ENCODE measurements at regions not wholly inside any gene's neighbourhood (a gene's known extent, or its start where the extent isn't known, plus 50 kb on each side); places are given as distances from the start of the nearest gene placed in this dataset.

DNA sequence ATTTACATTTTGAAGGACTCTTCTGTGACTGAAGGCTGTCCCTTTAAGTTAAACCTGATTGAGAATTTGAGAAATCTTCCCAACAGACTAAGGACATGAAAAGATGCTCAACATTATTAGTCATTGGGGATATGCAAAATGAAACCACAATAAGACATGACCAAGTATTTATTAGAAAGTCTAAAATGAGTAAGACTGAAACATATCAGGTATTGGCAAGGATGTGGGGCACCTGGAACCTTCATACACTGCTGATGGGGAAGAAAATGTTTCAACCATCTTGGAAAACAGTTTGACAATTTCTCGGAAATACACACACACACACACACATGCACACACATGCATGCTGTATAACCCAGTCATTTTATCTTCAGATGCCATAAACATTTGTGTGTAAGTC lies 132.1 kb upstream of the CDK6 start:
- H3K4me3 ChIP-seq = no peak overlapping the region
- no peaks in the 10 kb centered on the region for H3K36me3 ChIP-seq
- no peak for DNase-seq (ENCODE audit: low read depth in 1 of 2, low spot score in 1 of 2)
- no peak overlapping the region for H3K27ac ChIP-seq
- no peak for TF ChIP-seq CTCF (IDR thresholded peaks at IDR 0.05; ENCODE audit: low read depth, low read length)
- no peaks in the 10 kb centered on the region for H3K27me3 ChIP-seq
- H3K9me3 ChIP-seq (ENCODE audit: low read depth) = no peaks in the 10 kb centered on the region
- H3K4me1 ChIP-seq (ENCODE audit: low read depth) = no peaks in the 10 kb centered on the region

GRCh38 chr7:92967238-92967637 lies 130.9 kb upstream of the CDK6 start:
- H3K27me3 ChIP-seq = no peaks in the 10 kb centered on the region
- no peak for DNase-seq (ENCODE audit: low read depth in 1 of 2, low spot score in 1 of 2)
- no peak overlapping the region for H3K4me3 ChIP-seq
- no peaks in the 10 kb centered on the region for H3K4me1 ChIP-seq (ENCODE audit: low read depth)
- TF ChIP-seq CTCF (IDR thresholded peaks at IDR 0.05; ENCODE audit: low read depth, low read length) = no peak
- no peaks in the 10 kb centered on the region for H3K36me3 ChIP-seq
- H3K9me3 ChIP-seq (ENCODE audit: low read depth) = no peaks in the 10 kb centered on the region
- H3K27ac ChIP-seq = no peak overlapping the region

DNA sequence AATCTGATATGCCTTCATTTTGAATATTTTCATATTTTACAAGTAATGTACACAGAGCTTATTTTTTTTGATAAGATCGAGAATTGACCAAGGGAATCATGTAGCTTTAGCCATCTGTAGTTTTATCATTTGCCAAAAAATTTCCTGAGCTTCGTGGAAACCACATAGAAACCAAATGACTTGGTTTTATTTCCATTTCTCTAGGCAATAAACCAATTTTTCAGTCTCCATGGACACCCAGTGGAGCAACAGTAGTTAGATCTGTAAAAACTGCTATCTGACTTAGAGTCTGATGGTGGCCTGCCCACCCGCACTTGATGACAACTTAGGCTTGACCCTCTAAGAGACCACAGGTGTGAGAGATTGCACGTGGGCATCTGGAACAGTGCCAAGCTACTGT lies 127.8 kb upstream of the CDK6 start:
- H3K4me1 ChIP-seq (ENCODE audit: low read depth) = no peaks in the 10 kb centered on the region
- TF ChIP-seq CTCF (IDR thresholded peaks at IDR 0.05; ENCODE audit: low read depth, low read length) = no peak
- no peak overlapping the region for H3K27ac ChIP-seq

DNA sequence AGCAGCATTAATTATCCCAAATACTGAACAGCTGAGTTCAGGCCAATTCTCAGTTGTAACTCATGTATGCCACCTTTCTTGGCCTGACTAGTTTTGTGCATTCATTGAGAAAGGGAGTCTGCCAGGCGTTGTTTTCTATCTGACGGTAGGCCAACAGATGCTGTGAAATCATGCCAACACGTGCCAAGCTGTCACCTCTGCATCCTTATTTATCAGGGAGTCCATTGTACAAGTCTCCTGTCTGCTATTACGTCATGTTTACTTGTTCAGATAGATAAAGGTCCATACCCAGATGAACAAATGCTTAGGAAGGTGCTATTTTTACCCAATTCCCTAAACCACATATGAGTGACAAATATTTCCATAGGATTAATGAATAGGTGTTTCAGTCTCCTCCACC lies 127.2 kb upstream of the CDK6 start:
- Histone ChIP-seq H3K4me1 (ENCODE audit: low read depth) (no peaks in the 10 kb centered on the region), H3K36me3 (no peaks in the 10 kb centered on the region), H3K27ac (no peak overlapping the region), H3K4me3 (no peak overlapping the region), H3K9me3 (ENCODE audit: low read depth) (no peaks in the 10 kb centered on the region), H3K27me3 (no peaks in the 10 kb centered on the region)
- no peak for TF ChIP-seq CTCF (IDR thresholded peaks at IDR 0.05; ENCODE audit: low read depth, low read length)
- DNase-seq (ENCODE audit: low read depth in 1 of 2, low spot score in 1 of 2) = no peak

More for the DNA sequence above, 127.8 kb upstream of the CDK6 start:
- no peak for DNase-seq (ENCODE audit: low read depth in 1 of 2, low spot score in 1 of 2)
- H3K27me3 ChIP-seq = no peaks in the 10 kb centered on the region
- no peaks in the 10 kb centered on the region for H3K36me3 ChIP-seq
- H3K9me3 ChIP-seq (ENCODE audit: low read depth) = no peaks in the 10 kb centered on the region
- H3K4me3 ChIP-seq = no peak overlapping the region

DNA sequence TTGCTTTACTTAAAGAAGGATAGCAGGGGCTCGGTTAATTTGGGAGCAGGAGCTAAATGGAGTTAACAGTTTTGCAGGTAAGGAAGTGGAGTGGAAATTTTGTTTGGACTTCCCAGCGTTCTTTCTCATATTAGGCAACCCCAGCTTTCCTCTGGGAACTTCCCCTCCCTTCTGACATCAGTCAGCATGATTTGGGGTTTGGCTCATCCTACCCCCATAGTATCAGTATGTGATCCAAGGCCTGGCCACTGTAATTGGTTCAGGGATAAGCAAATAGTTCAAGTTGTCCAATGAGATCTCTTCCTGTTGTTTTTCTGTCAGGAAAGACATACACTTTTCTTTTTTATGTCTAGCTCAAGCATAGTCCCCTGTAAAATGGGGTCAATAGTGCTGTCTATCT lies 125.6 kb upstream of the CDK6 start:
- Histone ChIP-seq H3K4me1 (ENCODE audit: low read depth) (no peaks in the 10 kb centered on the region), H3K27ac (no peak overlapping the region), H3K4me3 (no peak overlapping the region), H3K36me3 (no peaks in the 10 kb centered on the region), H3K27me3 (no peaks in the 10 kb centered on the region), H3K9me3 (ENCODE audit: low read depth) (no peaks in the 10 kb centered on the region)
- no peak for TF ChIP-seq CTCF (IDR thresholded peaks at IDR 0.05; ENCODE audit: low read depth, low read length)
- no peak for DNase-seq (ENCODE audit: low read depth in 1 of 2, low spot score in 1 of 2)

DNA sequence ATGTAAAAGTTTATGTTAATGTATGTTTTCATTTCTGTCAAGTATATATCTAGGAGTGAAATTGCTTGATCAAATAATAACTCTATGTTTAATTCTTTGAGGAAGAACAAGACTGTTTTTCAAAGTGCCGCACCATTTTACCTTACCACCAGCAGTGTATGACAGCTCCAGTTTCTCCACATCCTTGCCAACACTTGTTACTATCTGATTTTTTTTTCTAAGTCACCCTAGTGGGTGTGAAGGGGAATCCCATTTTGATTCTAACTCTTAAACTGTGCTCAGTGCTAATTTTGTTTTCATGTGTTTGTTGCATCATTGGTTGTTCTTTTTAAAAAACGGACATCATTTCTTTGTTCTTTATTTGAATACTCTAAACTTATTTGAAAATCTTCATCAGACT lies 120.2 kb upstream of the CDK6 start:
- Histone ChIP-seq H3K9me3 (ENCODE audit: low read depth) (no peaks in the 10 kb centered on the region), H3K27ac (no peak overlapping the region), H3K36me3 (no peaks in the 10 kb centered on the region), H3K4me1 (ENCODE audit: low read depth) (no peaks in the 10 kb centered on the region), H3K27me3 (no peaks in the 10 kb centered on the region), H3K4me3 (no peak overlapping the region)
- no peak for TF ChIP-seq CTCF (IDR thresholded peaks at IDR 0.05; ENCODE audit: low read depth, low read length)
- DNase-seq (ENCODE audit: low read depth in 1 of 2, low spot score in 1 of 2) = no peak
